ENCODE measurements at regions not wholly inside any gene's neighbourhood (a gene's known extent, or its start where the extent isn't known, plus 50 kb on each side); places are given as distances from the start of the nearest gene placed in this dataset.

DNA sequence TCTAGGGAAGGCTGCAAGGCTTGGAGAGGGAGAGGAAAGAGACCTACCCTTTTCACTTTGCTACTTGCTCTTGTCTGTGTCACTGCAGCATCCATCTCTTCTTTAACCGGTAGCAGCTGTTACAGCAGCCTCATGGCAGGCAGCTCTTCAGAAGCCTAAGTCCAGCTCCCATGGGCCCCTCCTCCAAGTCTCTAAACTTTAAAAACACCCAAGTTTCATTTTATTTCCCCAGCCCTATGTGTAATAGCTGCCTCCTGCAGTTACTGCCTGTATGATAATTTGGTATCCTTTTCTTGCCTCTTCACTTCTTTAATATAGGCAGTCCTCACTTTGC is 313.1 kb upstream of the PIK3R1 start:
- TF ChIP-seq POLR2A (IDR thresholded peaks at IDR 0.05) (no peak), EP300 (IDR thresholded peaks at IDR 0.05) (no peak)
